GM12878 (cell line): ENCODE measurements at regions not wholly inside any gene's neighbourhood (a gene's known extent, or its start where the extent isn't known, plus 50 kb on each side); places are given as distances from the start of the nearest gene placed in this dataset.

Experiments
- ATF3 ChIP-seq: IDR thresholded peaks from 2 replicates; pipeline ENCODE4 v1.6.1; 2011; ENCODE audit warnings: low read depth, mild to moderate bottlenecking, low read length, moderate library complexity, borderline replicate concordance; ENCODE audit errors: extremely low read depth
- CBX3 ChIP-seq: fragments of 200-600 bp; sonication (generic); IDR thresholded peaks from 2 replicates; pipeline ENCODE4 v1.6.1; 2016; ENCODE audit warnings: low read depth, borderline replicate concordance
- CTCF ChIP-seq, 3 experiments: IDR thresholded peaks in 2 of 3; conservative IDR thresholded peaks in 1 of 3; 2 replicates each; pipeline ENCODE4 v1.5.1; 2011; ENCODE audit warnings: low read depth in 3 of 3, low read length in 3 of 3, mild to moderate bottlenecking in 3 of 3, control low read depth in 2 of 3, moderate library complexity in 2 of 3, inconsistent platforms in 1 of 3, mixed read lengths in 1 of 3; ENCODE audit not compliant: control insufficient read depth in 2 of 3, insufficient read depth in 1 of 3; ENCODE audit errors: extremely low read depth in 1 of 3
- E2F8 ChIP-seq: fragments of 450-650 bp; IDR thresholded peaks from 2 replicates; pipeline ENCODE4 v1.6.1; 2018; ENCODE audit warnings: mild to moderate bottlenecking, low read depth, moderate library complexity; ENCODE audit not compliant: partially characterized antibody
- FOS ChIP-seq: IDR thresholded peaks from 3 replicates; pipeline ENCODE4 v1.6.1; 2011; ENCODE audit warnings: borderline replicate concordance; ENCODE audit not compliant: insufficient read length; ENCODE audit errors: extremely low read depth
- HCFC1 ChIP-seq: fragments of 150-350 bp; IDR thresholded peaks from 2 replicates; pipeline ENCODE4 v1.6.1; 2014; ENCODE audit warnings: low read length
- KAT2A ChIP-seq: conservative IDR thresholded peaks from 2 replicates; pipeline ENCODE4 v1.6.1; 2011; ENCODE audit warnings: low read depth, low read length; ENCODE audit not compliant: control insufficient read depth
- MEF2A ChIP-seq: IDR thresholded peaks from 2 replicates; pipeline ENCODE4 v1.6.1; 2011; ENCODE audit warnings: low read depth, mild to moderate bottlenecking, low read length, moderate library complexity; ENCODE audit not compliant: insufficient read depth
- MXI1 ChIP-seq: fragments of 150-350 bp; IDR thresholded peaks from 2 replicates; pipeline ENCODE4 v1.6.1; 2011; ENCODE audit warnings: low read depth, mild to moderate bottlenecking, inconsistent platforms, low read length, improper control_type of control experiment
- PBX3 ChIP-seq: IDR thresholded peaks from 2 replicates; pipeline ENCODE4 v1.6.1; 2011; ENCODE audit warnings: mild to moderate bottlenecking, low read depth, low read length, moderate library complexity; ENCODE audit not compliant: insufficient replicate concordance
- POLR2A ChIP-seq: IDR thresholded peaks from 2 replicates; pipeline ENCODE4 v1.6.1; 2011; ENCODE audit warnings: low read depth, mild to moderate bottlenecking, low read length
- POLR2AphosphoS5 ChIP-seq: IDR thresholded peaks from 2 replicates; pipeline ENCODE4 v1.6.1; 2011; ENCODE audit warnings: mild to moderate bottlenecking, low read length, inconsistent platforms
- RCOR1 ChIP-seq: conservative IDR thresholded peaks from 2 replicates; pipeline ENCODE4 v1.6.1; 2012; ENCODE audit warnings: low read depth, low read length, improper control_type of control experiment
- TAF1 ChIP-seq: IDR thresholded peaks from 2 replicates; pipeline ENCODE4 v1.6.1; 2011; ENCODE audit warnings: mild to moderate bottlenecking, low read depth, low read length, borderline replicate concordance

- TF ChIP-seq ATF3 (no peak), CTCF (IDR thresholded peaks at IDR 0.05 in 2 of 3, conservative IDR thresholded peaks at IDR 0.05 in 1 of 3; ENCODE audit: control insufficient read depth in 2 of 3, extremely low read depth in 1 of 3, insufficient read depth in 1 of 3, low read depth in 3 of 3, low read length in 3 of 3) (no peak), TAF1 (no peak), POLR2AphosphoS5 (no peak), POLR2A (no peak), HCFC1 (no peak), E2F8 (no peak), RCOR1 (no peak), KAT2A (no peak), PBX3 (no peak), CBX3 (no peak), MXI1 (no peak), FOS (no peak), MEF2A (no peak)
These were observed 703.8 kb upstream of the KIF2B start for GRCh38 chr17:53118948-53119347.
